B cell (primary cell): ENCODE measurements at regions not wholly inside any gene's neighbourhood (a gene's known extent, or its start where the extent isn't known, plus 50 kb on each side); places are given as distances from the start of the nearest gene placed in this dataset.

Source experiments
- ATAC-seq: fragments of 200-7000 bp; cut with Tn5 transposase; one replicate; pipeline ENCODE4 v1.10.0; 2021; ENCODE audit warnings: low read depth, mild to moderate bottlenecking, moderate number of reproducible peaks, moderate library complexity
- CTCF ChIA-PET: fragments of 350-600 bp; sonication (Branson Sonifier 250); formaldehyde crosslinking; loops from one replicate; lab custom pipeline; 2021; ENCODE audit warnings: antibody characterized with exemption, inconsistent platforms; lab: Charles Lee
- POLR2A ChIA-PET: fragments of 350-600 bp; sonication (Branson Sonifier 250); formaldehyde crosslinking; loops from one replicate; lab custom pipeline; 2021; ENCODE audit warnings: antibody characterized with exemption; lab: Charles Lee
- DNase-seq: peaks from one replicate; pipeline ENCODE4 v3.0.0; 2013
- H2AFZ ChIP-seq: 2 replicates; pipeline ENCODE4 v1.6.1; 2012; ENCODE audit warnings: mild to moderate bottlenecking, low read depth, low read length; ENCODE audit not compliant: insufficient read depth, poor library complexity, severe bottlenecking
- H3K27ac ChIP-seq, 2 donors: 1 replicate in 1 of 2; 2 replicates in 1 of 2; pipeline ENCODE4 v1.5.1; 2012 to 2013; ENCODE audit warnings: low read length in 2 of 2, mild to moderate bottlenecking in 2 of 2, moderate library complexity in 1 of 2
- H3K27me3 ChIP-seq, 4 experiments: fragments of 200-600 bp in 1 of 4; sonication (generic) in 1 of 4; replicated peaks in 1 of 4; 1 replicate in 2 of 4; 2 replicates in 2 of 4; pipeline versions ENCODE4 v1.6.1 to v1.7.0; 2013 to 2016; ENCODE audit warnings: low read length in 3 of 4, mild to moderate bottlenecking in 2 of 4, mixed read lengths in 1 of 4, moderate library complexity in 1 of 4; ENCODE audit not compliant: insufficient read depth in 4 of 4, control insufficient read depth in 3 of 4; ENCODE audit errors: control extremely low read depth in 1 of 4
- H3K36me3 ChIP-seq, 2 experiments: replicated peaks in 1 of 2; 1 replicate in 1 of 2; 2 replicates in 1 of 2; pipeline versions ENCODE4 v1.6.1 to v1.7.1; 2013; ENCODE audit warnings: low read length in 1 of 2; ENCODE audit not compliant: insufficient read depth in 2 of 2, control insufficient read depth in 1 of 2; ENCODE audit errors: control extremely low read depth in 1 of 2, extremely low read depth in 1 of 2
- H3K4me1 ChIP-seq, 2 donors: fragments of 200-600 bp in 1 of 2; sonication (generic) in 1 of 2; 1 replicate in 1 of 2; 2 replicates in 1 of 2; pipeline versions ENCODE4 v1.5.1 to v1.6.1; 2013 to 2017; ENCODE audit warnings: low read length in 2 of 2; ENCODE audit not compliant: control insufficient read depth in 2 of 2, insufficient read depth in 2 of 2
- H3K4me2 ChIP-seq: replicated peaks from 2 replicates; pipeline ENCODE3; 2012; ENCODE audit warnings: mild to moderate bottlenecking, low read depth, low read length; ENCODE audit not compliant: poor library complexity, severe bottlenecking
- H3K4me3 ChIP-seq, 5 experiments: fragments of 200-600 bp in 1 of 5; sonication (generic) in 1 of 5; 1 replicate in 3 of 5; 2 replicates in 2 of 5; pipeline versions ENCODE4 v1.5.1 to v1.7.0; 2011 to 2016; ENCODE audit warnings: low read length in 4 of 5, mild to moderate bottlenecking in 4 of 5, low read depth in 2 of 5, control low read depth in 1 of 5, moderate library complexity in 1 of 5; ENCODE audit not compliant: insufficient read depth in 1 of 5; ENCODE audit errors: control extremely low read depth in 1 of 5, extremely low read depth in 1 of 5
- H3K79me2 ChIP-seq: fragments of 200-600 bp; sonication (generic); one replicate; pipeline ENCODE4 v1.6.0; 2016; ENCODE audit warnings: low read length; ENCODE audit not compliant: control insufficient read depth, insufficient read depth
- H3K9ac ChIP-seq: fragments of 200-600 bp; sonication (generic); 2 replicates; pipeline ENCODE4 v1.6.1; 2017; ENCODE audit warnings: mild to moderate bottlenecking, low read length, moderate library complexity
- H3K9me3 ChIP-seq, 3 donors: one replicate each; pipeline versions ENCODE4 v1.6.1 to v1.7.1; 2013; ENCODE audit warnings: low read length in 2 of 3; ENCODE audit not compliant: control insufficient read depth in 2 of 3, insufficient read depth in 1 of 3; ENCODE audit errors: control extremely low read depth in 1 of 3
- H4K20me1 ChIP-seq: 2 replicates; pipeline ENCODE4 v1.6.0; 2012; ENCODE audit warnings: mild to moderate bottlenecking, low read length; ENCODE audit not compliant: insufficient read depth, control insufficient read depth, poor library complexity, severe bottlenecking
- H3K27ac Mint-ChIP-seq: one replicate; pipeline ENCODE4 v1.8.0; 2021; ENCODE audit warnings: mixed read lengths
- H3K27me3 Mint-ChIP-seq: one replicate; pipeline ENCODE4 v1.8.0; 2021; ENCODE audit warnings: mixed read lengths
- H3K4me1 Mint-ChIP-seq: one replicate; pipeline ENCODE4 v1.8.0; 2021; ENCODE audit warnings: mixed read lengths
- H3K4me3 Mint-ChIP-seq: one replicate; pipeline ENCODE4 v1.8.0; 2021; ENCODE audit warnings: mixed read lengths
- H3K9me3 Mint-ChIP-seq: one replicate; pipeline ENCODE4 v1.8.0; 2022; ENCODE audit warnings: mixed read lengths; ENCODE audit not compliant: insufficient read depth
- CTCF ChIP-seq: fragments of 200-600 bp; IDR thresholded peaks from one replicate; pipeline ENCODE4 v1.8.0; 2022; ENCODE audit warnings: antibody characterized with exemption, mild to moderate bottlenecking
- EZH2 ChIP-seq: IDR thresholded peaks from 2 replicates; pipeline ENCODE4 v1.6.1; 2012; ENCODE audit warnings: borderline replicate concordance, low read depth, mild to moderate bottlenecking, moderate library complexity, low read length; ENCODE audit not compliant: insufficient read depth, poor library complexity, severe bottlenecking
- WGBS: methylation state at CpG from one replicate; pipeline ENCODE4 v1.1.5; 2013; ENCODE audit warnings: missing lambda C conversion rate; ENCODE audit not compliant: insufficient coverage; 5-methylcytosine and 5-hydroxymethylcytosine counted together
- intact Hi-C: fragments of 100-400 bp; cut with micrococcal nuclease; formaldehyde crosslinking; loops from one replicate; pipeline ENCODE4 v1.10.0; 2022

GRCh38 chr7:68610701-68611100 is 987.6 kb upstream of the AUTS2 start:
- no peak for ATAC-seq
- peaks cover 0 to 17% (median 6%) of the 10 kb centered on the region in 3 donors for H3K9me3 ChIP-seq
- Mint-ChIP-seq H3K27me3 (no peaks in the 10 kb centered on the region), H3K27ac (no peak overlapping the region), H3K9me3 (peaks cover 14% of the 10 kb centered on the region), H3K4me3 (no peak overlapping the region), H3K4me1 (no peaks in the 10 kb centered on the region)
- CTCF ChIA-PET = no interaction called here
- WGBS = 67% methylated on average over 1 of the region's 1 CpG
- no peaks in the 10 kb centered on the region for H3K4me1 ChIP-seq
- no peaks in the 10 kb centered on the region for H3K36me3 ChIP-seq
- no peaks in the 10 kb centered on the region for H3K79me2 ChIP-seq
- no peak overlapping the region for H3K9ac ChIP-seq
- TF ChIP-seq EZH2 (no peak), CTCF (no peak)
- DNase-seq = no peak
- no peak overlapping the region for H3K4me3 ChIP-seq
- POLR2A ChIA-PET = no interaction called here
- no peaks in the 10 kb centered on the region for H4K20me1 ChIP-seq
- H2AFZ ChIP-seq = no peak overlapping the region
- H3K4me2 ChIP-seq = no peak overlapping the region
- no peaks in the 10 kb centered on the region for H3K27me3 ChIP-seq
- H3K27ac ChIP-seq = no peak overlapping the region
- intact Hi-C loops = no loop called here

GRCh38 chr7:68613405-68613804 is 984.9 kb upstream of the AUTS2 start:
- WGBS = 60% methylated on average over 4 of the region's 6 CpGs
- DNase-seq (no peak), ATAC-seq (no peak)
- Mint-ChIP-seq H3K9me3 (peaks cover 13% of the 10 kb centered on the region), H3K27me3 (no peaks in the 10 kb centered on the region), H3K4me3 (no peak overlapping the region), H3K27ac (no peak overlapping the region), H3K4me1 (no peaks in the 10 kb centered on the region)
- Histone ChIP-seq H3K79me2 (no peaks in the 10 kb centered on the region), H2AFZ (no peak overlapping the region), H3K36me3 (no peaks in the 10 kb centered on the region), H3K4me1 (no peaks in the 10 kb centered on the region), H3K9ac (no peak overlapping the region), H3K9me3 (peaks cover 0 to 8% (median 6%) of the 10 kb centered on the region in 3 donors), H3K4me3 (no peak overlapping the region), H3K4me2 (no peak overlapping the region), H4K20me1 (no peaks in the 10 kb centered on the region), H3K27me3 (no peaks in the 10 kb centered on the region), H3K27ac (no peak overlapping the region)
- ChIA-PET CTCF (no interaction called here), POLR2A (no interaction called here)
- TF ChIP-seq EZH2 (no peak), CTCF (no peak)
- intact Hi-C loops = no loop called here
